GM20000 (cell line): ENCODE measurements at regions not wholly inside any gene's neighbourhood (a gene's known extent, or its start where the extent isn't known, plus 50 kb on each side); places are given as distances from the start of the nearest gene placed in this dataset.

Experiments used
- DNase-seq: peaks from one replicate; pipeline ENCODE4 v3.0.0; 2012; ENCODE audit warnings: low spot score
- TF ChIP-seq, protein P1 (sequence below): IDR thresholded peaks from 2 replicates; pipeline ENCODE4 v1.5.1; 2012; ENCODE audit warnings: mild to moderate bottlenecking, control low read depth; ENCODE audit errors: extremely low read depth, missing control alignments

DNA sequence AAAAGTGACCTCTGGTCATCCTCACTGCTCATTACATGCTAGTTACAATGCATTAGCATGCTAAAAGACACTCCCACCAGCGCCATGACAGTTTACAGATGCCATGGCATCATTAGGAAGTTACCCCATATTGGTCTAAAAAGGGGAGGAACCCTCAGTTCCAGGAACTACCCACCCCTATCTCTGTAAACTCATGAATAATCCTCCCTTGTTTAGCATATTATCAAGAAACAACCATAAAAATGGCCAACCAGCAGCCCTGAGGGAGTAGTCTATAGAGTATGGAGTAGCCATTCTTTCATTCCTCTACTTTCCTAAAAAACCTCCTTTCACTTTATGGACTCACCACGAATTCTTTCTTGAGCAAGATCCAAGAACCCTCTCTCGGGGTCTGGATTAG lies 89.4 kb downstream of the ATPSCKMT start:
- DNase-seq: no peak
- TF ChIP-seq, protein P1, sequence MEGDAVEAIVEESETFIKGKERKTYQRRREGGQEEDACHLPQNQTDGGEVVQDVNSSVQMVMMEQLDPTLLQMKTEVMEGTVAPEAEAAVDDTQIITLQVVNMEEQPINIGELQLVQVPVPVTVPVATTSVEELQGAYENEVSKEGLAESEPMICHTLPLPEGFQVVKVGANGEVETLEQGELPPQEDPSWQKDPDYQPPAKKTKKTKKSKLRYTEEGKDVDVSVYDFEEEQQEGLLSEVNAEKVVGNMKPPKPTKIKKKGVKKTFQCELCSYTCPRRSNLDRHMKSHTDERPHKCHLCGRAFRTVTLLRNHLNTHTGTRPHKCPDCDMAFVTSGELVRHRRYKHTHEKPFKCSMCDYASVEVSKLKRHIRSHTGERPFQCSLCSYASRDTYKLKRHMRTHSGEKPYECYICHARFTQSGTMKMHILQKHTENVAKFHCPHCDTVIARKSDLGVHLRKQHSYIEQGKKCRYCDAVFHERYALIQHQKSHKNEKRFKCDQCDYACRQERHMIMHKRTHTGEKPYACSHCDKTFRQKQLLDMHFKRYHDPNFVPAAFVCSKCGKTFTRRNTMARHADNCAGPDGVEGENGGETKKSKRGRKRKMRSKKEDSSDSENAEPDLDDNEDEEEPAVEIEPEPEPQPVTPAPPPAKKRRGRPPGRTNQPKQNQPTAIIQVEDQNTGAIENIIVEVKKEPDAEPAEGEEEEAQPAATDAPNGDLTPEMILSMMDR: no peak

DNA sequence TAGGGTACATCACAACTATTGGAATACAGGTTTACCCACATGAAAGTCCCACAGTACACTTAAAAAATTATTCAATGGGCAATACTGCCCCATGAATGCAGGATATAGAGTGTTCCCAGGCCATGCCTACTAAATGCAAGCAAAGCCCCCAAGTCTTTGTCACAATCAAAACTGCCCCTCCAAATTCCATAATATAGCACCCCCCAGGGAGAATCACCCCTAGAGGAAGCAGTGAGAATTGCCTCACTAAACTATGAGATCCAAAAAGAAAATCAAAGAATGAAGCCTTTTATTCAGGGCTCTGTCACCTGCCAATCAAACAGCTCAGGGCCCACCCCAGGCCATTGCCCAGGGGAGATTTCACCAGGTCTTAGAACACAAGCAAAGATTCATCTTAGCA lies 90.8 kb downstream of the ATPSCKMT start:
- DNase-seq: no peak

DNA sequence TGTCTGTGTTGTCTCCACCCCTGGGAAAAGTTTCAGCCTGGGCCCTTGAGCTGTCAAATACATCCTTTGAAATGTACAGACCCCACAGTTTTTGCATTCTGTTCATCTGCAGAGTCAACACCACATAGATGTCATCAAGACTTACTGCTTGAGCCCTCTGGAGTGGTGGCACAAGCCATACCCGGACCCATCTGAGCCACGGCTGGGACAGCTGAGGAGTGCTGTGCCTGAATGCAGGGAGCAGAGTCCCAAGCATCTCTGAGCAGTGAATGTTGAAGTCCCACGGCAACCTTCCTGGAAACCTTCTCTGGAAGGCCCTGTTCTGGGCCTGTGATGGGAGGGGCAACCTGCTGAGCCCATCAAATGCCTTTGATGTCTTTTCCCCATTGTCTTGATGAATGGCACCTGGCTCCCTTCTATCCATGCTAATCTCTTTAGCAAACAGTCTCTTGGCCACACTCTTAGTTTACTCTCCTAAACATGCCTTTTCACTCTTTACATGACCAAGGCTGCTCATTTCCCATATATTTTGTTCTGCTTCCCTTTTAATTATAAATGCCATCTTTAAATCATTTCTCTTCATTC lies 92.5 kb downstream of the ATPSCKMT start:
- TF ChIP-seq, protein P1: no peak
- no peak for DNase-seq

More for the DNA sequence above, 90.8 kb downstream of the ATPSCKMT start:
- TF ChIP-seq, protein P1: no peak

DNA sequence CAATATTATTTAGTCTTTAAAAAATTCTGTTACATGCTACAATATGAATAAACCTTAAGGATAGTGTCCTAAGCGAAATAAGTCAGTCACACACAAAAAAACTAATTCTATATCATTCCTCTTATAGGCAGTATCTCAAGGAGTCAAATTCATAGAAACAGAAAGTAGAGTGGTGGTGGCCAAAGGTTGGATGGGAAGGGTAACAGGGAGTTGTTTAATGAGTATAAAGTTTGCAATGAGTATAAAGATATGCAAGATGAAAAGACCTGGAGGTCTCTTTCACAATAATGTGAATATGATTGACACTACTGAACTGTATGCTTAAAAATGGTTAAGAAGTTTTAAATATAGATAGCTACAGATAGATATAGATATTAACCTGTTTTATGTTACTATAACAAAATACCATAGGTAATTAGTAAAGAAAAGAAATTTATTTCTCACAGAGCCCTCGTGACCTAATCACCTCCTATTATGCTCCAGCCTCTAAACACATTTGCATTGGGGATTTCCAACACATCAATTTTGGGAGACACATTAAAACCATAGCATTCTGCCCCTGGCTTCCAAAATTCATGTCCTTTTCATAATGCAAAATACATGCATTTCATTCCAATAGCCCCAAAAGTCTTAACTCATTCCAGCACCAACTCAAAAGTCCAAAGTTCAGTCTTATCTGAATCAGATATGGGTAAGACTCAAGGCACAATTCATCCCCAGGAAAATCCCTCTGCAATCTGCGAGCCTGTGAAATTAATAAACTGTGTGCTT lies 93.6 kb downstream of the ATPSCKMT start:
- no peak for DNase-seq
- TF ChIP-seq, protein P1: no peak

DNA sequence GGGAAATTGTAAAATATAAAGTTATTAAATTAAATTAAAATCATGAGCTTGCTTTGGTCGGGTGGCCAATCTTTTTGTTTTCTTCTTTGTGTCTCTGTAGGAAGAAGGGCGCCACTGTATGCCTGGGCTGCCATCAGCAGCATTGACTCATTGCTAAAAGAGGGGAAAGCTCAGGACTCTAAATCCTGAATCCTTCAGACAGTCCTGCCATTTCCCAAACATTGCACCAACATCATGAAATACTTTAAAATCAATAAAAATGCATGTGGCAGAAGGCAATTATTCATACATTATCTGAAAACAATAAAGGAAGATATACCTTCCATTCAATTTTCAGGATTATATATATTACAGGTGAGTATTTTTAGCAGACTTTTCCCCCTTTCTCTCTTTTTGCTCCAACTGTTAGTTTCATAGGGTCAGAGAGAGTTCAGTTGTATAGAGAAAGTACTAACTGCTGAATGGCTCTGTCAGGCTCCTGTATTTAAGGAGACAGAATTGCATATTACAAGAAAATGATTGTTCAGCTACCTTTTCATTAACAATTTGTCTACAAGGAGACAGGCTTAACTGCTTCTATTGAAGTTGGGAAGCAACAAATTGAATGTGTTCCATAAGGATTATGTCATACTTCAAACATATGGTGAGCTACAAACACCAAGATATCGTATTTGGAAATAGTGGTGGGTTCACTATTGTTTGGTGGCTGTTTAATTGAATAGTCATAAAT lies 95.7 kb downstream of the ATPSCKMT start:
- TF ChIP-seq, protein P1: no peak
- DNase-seq: no peak

DNA sequence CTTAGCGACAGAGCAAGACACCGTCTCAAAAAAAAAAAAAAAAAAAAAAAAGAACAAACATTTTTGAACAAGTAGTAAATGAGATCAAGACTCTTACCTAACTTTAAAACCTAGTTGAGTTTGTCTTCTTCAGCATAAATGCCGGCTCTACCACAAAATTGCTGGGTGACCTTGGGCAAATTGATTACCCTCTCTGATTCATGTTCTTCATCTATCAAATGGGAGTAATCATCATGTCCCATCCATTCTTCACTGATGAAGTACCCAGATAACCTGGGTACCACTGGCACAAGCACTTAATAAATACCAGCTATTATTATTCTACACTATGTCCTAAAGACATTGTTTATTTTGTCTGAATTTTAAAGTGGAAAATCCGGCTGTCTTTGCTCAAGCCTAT lies 96.3 kb downstream of the ATPSCKMT start:
- TF ChIP-seq, protein P1: no peak
- no peak for DNase-seq

DNA sequence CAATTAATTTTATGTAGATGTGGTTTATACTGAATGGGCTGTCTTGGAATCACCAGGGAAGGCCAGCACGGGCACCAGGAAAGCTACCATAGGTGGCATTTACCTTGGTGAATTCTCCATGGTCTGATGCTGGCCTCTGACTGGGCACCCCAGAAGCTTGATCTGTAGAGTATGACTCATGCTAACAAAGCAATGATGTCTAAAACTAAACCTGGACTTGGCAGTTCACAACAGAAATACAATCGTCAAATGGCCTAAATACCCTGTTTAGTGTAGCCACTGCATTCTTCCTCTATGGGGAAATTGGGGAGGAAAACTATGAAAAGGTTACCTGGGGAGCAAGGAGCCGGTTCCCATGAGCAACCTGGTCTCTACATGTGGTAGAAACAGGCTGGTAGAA lies 98.0 kb downstream of the ATPSCKMT start:
- DNase-seq: no peak
- TF ChIP-seq, protein P1: no peak
